WERI-Rb-1 (cell line): ENCODE measurements at regions not wholly inside any gene's neighbourhood (a gene's known extent, or its start where the extent isn't known, plus 50 kb on each side); places are given as distances from the start of the nearest gene placed in this dataset.

Experiments
- DNase-seq: peaks from one replicate; pipeline ENCODE4 v3.0.0-alpha.2; 2020
- H3K27ac ChIP-seq: fragments of 250-450 bp; sonication (Bioruptor Pico); 2 replicates; pipeline ENCODE4 v1.5.1; 2020; ENCODE audit warnings: mild to moderate bottlenecking, moderate library complexity
- H3K27me3 ChIP-seq: fragments of 250-450 bp; sonication (Bioruptor Pico); 2 replicates; pipeline ENCODE4 v1.5.1; 2021; ENCODE audit warnings: mild to moderate bottlenecking, low read depth, moderate library complexity; ENCODE audit not compliant: insufficient read depth, severe bottlenecking
- H3K36me3 ChIP-seq: fragments of 250-450 bp; sonication (Bioruptor Pico); 2 replicates; pipeline ENCODE4 v1.5.1; 2020; ENCODE audit warnings: mild to moderate bottlenecking, moderate library complexity
- H3K4me3 ChIP-seq: 2 replicates; pipeline ENCODE4 v1.5.1; 2011; ENCODE audit warnings: low read depth, mild to moderate bottlenecking, control low read depth, low read length
- H3K9me3 ChIP-seq: fragments of 250-450 bp; sonication (Bioruptor Pico); 2 replicates; pipeline ENCODE4 v1.5.1; 2021; ENCODE audit warnings: mild to moderate bottlenecking, moderate library complexity; ENCODE audit not compliant: severe bottlenecking
- CTCF ChIP-seq: IDR thresholded peaks from 2 replicates; pipeline ENCODE4 v1.5.1; 2011; ENCODE audit warnings: low read depth, mild to moderate bottlenecking, control low read depth, inconsistent platforms, low read length

GRCh38 chr1:88175631-88176226 lies 508.3 kb upstream of the PKN2 start:
- no peaks in the 10 kb centered on the region for H3K27me3 ChIP-seq
- no peak for DNase-seq
- no peak overlapping the region for H3K27ac ChIP-seq
- no peak overlapping the region for H3K4me3 ChIP-seq
- no peaks in the 10 kb centered on the region for H3K36me3 ChIP-seq
- TF ChIP-seq CTCF, result no peak
- no peaks in the 10 kb centered on the region for H3K9me3 ChIP-seq

DNA sequence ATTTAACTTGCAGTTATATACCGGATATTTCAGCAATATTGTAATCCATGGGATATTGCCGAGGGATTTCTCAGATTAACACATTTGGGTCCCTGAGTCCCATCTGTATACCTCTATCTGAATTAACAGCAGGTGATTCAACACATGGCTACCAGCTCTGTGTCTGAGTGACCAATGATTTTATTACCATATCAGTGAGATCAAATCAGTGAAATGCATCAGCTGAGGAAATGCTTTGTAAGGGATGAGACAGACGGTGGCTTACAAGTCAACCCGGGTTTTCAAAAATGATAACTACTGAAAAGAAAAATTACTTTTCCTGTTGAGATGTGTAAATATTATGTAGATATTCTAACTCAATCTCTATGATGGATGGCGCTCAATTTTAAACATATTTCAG lies 504.1 kb upstream of the PKN2 start:
- H3K9me3 ChIP-seq, result no peaks in the 10 kb centered on the region
- no peak overlapping the region; the same call in 1 of the 2 replicates for H3K4me3 ChIP-seq
- no peak for TF ChIP-seq CTCF
- H3K36me3 ChIP-seq, result no peaks in the 10 kb centered on the region
- peak overlapping the region; percentile 11 for H3K27ac ChIP-seq
- DNase-seq, result peak; percentile 24
- no peaks in the 10 kb centered on the region for H3K27me3 ChIP-seq

- no peak overlapping the region; the same call in 1 of the 2 replicates for H3K4me3 ChIP-seq
- no peaks in the 10 kb centered on the region for H3K27me3 ChIP-seq
- H3K27ac ChIP-seq, result peak overlapping the region; percentile 11; the same call in 1 of the 2 replicates
- peak; percentile 92 for TF ChIP-seq CTCF
- H3K9me3 ChIP-seq, result no peaks in the 10 kb centered on the region
- no peaks in the 10 kb centered on the region for H3K36me3 ChIP-seq
- DNase-seq, result peak; percentile 82
Observed at GRCh38 chr1:88180449-88181108, 503.5 kb upstream of the PKN2 start.

- Histone ChIP-seq H3K36me3 (no peaks in the 10 kb centered on the region), H3K9me3 (no peaks in the 10 kb centered on the region), H3K27me3 (no peaks in the 10 kb centered on the region), H3K27ac (no peak overlapping the region), H3K4me3 (no peak overlapping the region)
- no peak for TF ChIP-seq CTCF
- no peak for DNase-seq
Observed at GRCh38 chr1:88186911-88187310, 497.2 kb upstream of the PKN2 start.

DNA sequence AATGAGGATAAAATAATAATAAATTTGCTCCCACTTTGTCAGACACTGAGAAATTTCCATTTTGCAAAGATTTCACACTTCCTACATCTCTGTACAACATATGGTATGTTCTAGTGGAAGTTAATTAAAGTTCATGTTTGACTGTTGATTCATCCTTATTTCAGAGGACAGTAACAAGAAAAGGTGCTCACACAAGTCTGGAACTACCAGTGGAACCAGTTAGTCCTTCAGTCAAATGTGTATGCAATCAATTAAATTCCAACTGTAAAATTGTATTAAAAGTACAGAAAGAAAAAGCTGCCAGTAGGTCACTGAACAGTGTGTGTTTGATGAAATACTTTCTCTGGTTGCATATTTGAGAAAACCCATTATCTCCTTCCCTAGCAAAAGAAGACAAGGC lies 496.0 kb upstream of the PKN2 start:
- Histone ChIP-seq H3K27me3 (no peaks in the 10 kb centered on the region), H3K4me3 (no peak overlapping the region), H3K36me3 (no peaks in the 10 kb centered on the region), H3K9me3 (no peaks in the 10 kb centered on the region), H3K27ac (no peak overlapping the region)
- DNase-seq, result no peak
- no peak for TF ChIP-seq CTCF

DNA sequence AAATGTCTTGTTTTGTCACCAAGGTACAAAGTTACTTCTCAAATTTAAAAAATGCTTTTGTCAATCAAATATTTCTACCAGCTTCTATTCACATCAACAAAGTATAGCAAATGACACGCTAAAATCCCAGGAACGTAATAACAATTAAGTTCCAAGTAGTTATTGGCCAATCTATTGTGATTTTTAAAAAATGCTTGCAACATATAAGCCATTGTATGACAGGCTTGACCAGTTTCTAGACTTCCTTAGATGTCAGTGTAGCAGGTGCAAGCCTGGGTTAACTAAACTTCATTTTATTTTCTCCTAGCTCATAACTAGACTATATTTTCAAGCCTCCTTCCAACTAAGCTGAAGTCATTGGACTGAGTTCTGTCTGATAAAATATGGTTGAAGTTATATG lies 494.5 kb upstream of the PKN2 start:
- Histone ChIP-seq H3K36me3 (no peaks in the 10 kb centered on the region), H3K27ac (no peak overlapping the region), H3K27me3 (no peaks in the 10 kb centered on the region), H3K9me3 (no peaks in the 10 kb centered on the region), H3K4me3 (no peak overlapping the region)
- DNase-seq, result no peak
- no peak for TF ChIP-seq CTCF
